Osteocyte (in vitro differentiated cells): ENCODE measurements at regions not wholly inside any gene's neighbourhood (a gene's known extent, or its start where the extent isn't known, plus 50 kb on each side); places are given as distances from the start of the nearest gene placed in this dataset.

Experiments
- DNase-seq: peaks from one replicate; pipeline ENCODE4 v3.0.0; 2021; ENCODE audit warnings: mixed read lengths; ENCODE audit not compliant: unreplicated experiment; ENCODE audit errors: extremely low spot score
- H3K27ac Mint-ChIP-seq: one replicate; pipeline ENCODE4 v1.8.0; 2021; ENCODE audit warnings: mild to moderate bottlenecking, mixed read lengths; ENCODE audit not compliant: unreplicated experiment
- H3K27me3 Mint-ChIP-seq: one replicate; pipeline ENCODE4 v1.8.0; 2021; ENCODE audit warnings: mixed read lengths; ENCODE audit not compliant: unreplicated experiment
- H3K36me3 Mint-ChIP-seq: one replicate; pipeline ENCODE4 v1.8.0; 2021; ENCODE audit warnings: mixed read lengths; ENCODE audit not compliant: unreplicated experiment
- H3K4me1 Mint-ChIP-seq: one replicate; pipeline ENCODE4 v1.8.0; 2021; ENCODE audit warnings: mixed read lengths; ENCODE audit not compliant: unreplicated experiment
- H3K4me3 Mint-ChIP-seq: one replicate; pipeline ENCODE4 v1.8.0; 2021; ENCODE audit warnings: mild to moderate bottlenecking, moderate library complexity, mixed read lengths; ENCODE audit not compliant: unreplicated experiment
- H3K9me3 Mint-ChIP-seq: one replicate; pipeline ENCODE4 v1.8.0; 2021; ENCODE audit warnings: mixed read lengths; ENCODE audit not compliant: unreplicated experiment
- CTCF ChIP-seq: fragments of 200-600 bp; sonication (generic); IDR thresholded peaks from 2 replicates; pipeline ENCODE4 v1.5.0; 2021; ENCODE audit warnings: antibody characterized with exemption, mild to moderate bottlenecking, moderate library complexity

- Mint-ChIP-seq H3K27ac (no peak overlapping the region), H3K9me3 (no peaks in the 10 kb centered on the region), H3K4me3 (no peak overlapping the region), H3K27me3 (no peaks in the 10 kb centered on the region), H3K36me3 (no peaks in the 10 kb centered on the region), H3K4me1 (peaks cover 16% of the 10 kb centered on the region)
- DNase-seq, result no peak
- TF ChIP-seq CTCF, result no peak
Measured at GRCh38 chr5:68426586-68426985, 211.0 kb downstream of the PIK3R1 start.

- H3K9me3 Mint-ChIP-seq, result no peaks in the 10 kb centered on the region
- peaks cover 17% of the 10 kb centered on the region for H3K4me1 Mint-ChIP-seq
- H3K4me3 Mint-ChIP-seq, result no peak overlapping the region
- no peaks in the 10 kb centered on the region for H3K36me3 Mint-ChIP-seq
- H3K27me3 Mint-ChIP-seq, result no peaks in the 10 kb centered on the region
- no peak for TF ChIP-seq CTCF
- no peak for DNase-seq
- no peak overlapping the region for H3K27ac Mint-ChIP-seq
Measured at GRCh38 chr5:68428231-68428811, 212.8 kb downstream of the PIK3R1 start.

GRCh38 chr5:68429510-68429909 is 214.0 kb downstream of the PIK3R1 start:
- no peak for TF ChIP-seq CTCF
- no peak overlapping the region for H3K4me3 Mint-ChIP-seq
- no peaks in the 10 kb centered on the region for H3K27me3 Mint-ChIP-seq
- no peak for DNase-seq
- no peak overlapping the region for H3K27ac Mint-ChIP-seq
- peaks cover 29% of the 10 kb centered on the region for H3K4me1 Mint-ChIP-seq
- H3K9me3 Mint-ChIP-seq, result no peaks in the 10 kb centered on the region
- no peaks in the 10 kb centered on the region for H3K36me3 Mint-ChIP-seq

DNA sequence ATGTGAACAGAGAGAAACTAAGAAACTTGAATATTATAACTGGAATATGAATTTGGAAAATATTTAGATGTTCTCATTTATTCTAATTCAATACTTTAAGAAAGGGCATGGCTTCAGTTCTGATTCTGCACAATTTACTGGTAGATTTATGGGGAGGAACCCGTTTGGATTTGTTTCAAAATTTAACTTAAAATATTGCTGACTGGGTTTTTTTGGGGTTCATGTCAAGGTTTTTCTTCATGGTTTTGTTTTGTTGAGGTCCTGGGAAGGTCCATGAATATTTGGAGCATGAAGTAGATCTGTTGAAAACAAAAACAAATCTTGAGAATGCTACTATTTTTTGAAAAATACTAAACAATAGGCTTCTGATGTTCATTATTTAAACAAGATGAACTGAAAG is 214.7 kb downstream of the PIK3R1 start:
- Mint-ChIP-seq H3K9me3 (no peaks in the 10 kb centered on the region), H3K4me3 (no peak overlapping the region), H3K36me3 (no peaks in the 10 kb centered on the region), H3K4me1 (peaks cover 30% of the 10 kb centered on the region), H3K27ac (no peak overlapping the region), H3K27me3 (no peaks in the 10 kb centered on the region)
- no peak for DNase-seq
- TF ChIP-seq CTCF, result no peak

- Mint-ChIP-seq H3K4me3 (no peak overlapping the region), H3K4me1 (peaks cover 33% of the 10 kb centered on the region), H3K36me3 (no peaks in the 10 kb centered on the region), H3K9me3 (no peaks in the 10 kb centered on the region), H3K27ac (no peak overlapping the region), H3K27me3 (no peaks in the 10 kb centered on the region)
- no peak for DNase-seq
- no peak for TF ChIP-seq CTCF
Measured at GRCh38 chr5:68431186-68431585, 215.6 kb downstream of the PIK3R1 start.
